Cardiac muscle cell (in vitro differentiated cells and primary cell): ENCODE measurements at regions not wholly inside any gene's neighbourhood (a gene's known extent, or its start where the extent isn't known, plus 50 kb on each side); places are given as distances from the start of the nearest gene placed in this dataset.

Experiments used
- DNase-seq, 2 donors: peaks; one replicate each; pipeline versions ENCODE4 v3.0.0 to v3.0.0-alpha.2; 2010 to 2017; ENCODE audit warnings: low read depth in 1 of 2, low spot score in 1 of 2
- H3K27ac ChIP-seq: fragments of 200-600 bp; sonication (generic); 2 replicates; pipeline ENCODE4 v1.5.1; 2016
- H3K27me3 ChIP-seq: fragments of 200-600 bp; sonication (generic); 2 replicates; pipeline ENCODE4 v1.6.0; 2016; ENCODE audit warnings: control low read depth
- H3K36me3 ChIP-seq: fragments of 200-600 bp; sonication (generic); 2 replicates; pipeline ENCODE4 v1.5.1; 2016; ENCODE audit warnings: control low read depth
- H3K4me1 ChIP-seq: fragments of 200-600 bp; sonication (generic); 2 replicates; pipeline ENCODE4 v1.8.1; 2017; ENCODE audit warnings: low read depth, mild to moderate bottlenecking, mixed run types
- H3K4me3 ChIP-seq: fragments of 200-600 bp; sonication (generic); 2 replicates; pipeline ENCODE4 v1.5.1; 2016; ENCODE audit warnings: mild to moderate bottlenecking
- H3K9me3 ChIP-seq: fragments of 200-600 bp; sonication (generic); 2 replicates; pipeline ENCODE4 v1.5.1; 2017; ENCODE audit warnings: low read depth, mild to moderate bottlenecking, control low read depth
- TF ChIP-seq, protein P1 (sequence below): IDR thresholded peaks from 2 replicates; pipeline ENCODE4 v1.5.1; 2012; ENCODE audit warnings: low read depth, mild to moderate bottlenecking, low read length

DNA sequence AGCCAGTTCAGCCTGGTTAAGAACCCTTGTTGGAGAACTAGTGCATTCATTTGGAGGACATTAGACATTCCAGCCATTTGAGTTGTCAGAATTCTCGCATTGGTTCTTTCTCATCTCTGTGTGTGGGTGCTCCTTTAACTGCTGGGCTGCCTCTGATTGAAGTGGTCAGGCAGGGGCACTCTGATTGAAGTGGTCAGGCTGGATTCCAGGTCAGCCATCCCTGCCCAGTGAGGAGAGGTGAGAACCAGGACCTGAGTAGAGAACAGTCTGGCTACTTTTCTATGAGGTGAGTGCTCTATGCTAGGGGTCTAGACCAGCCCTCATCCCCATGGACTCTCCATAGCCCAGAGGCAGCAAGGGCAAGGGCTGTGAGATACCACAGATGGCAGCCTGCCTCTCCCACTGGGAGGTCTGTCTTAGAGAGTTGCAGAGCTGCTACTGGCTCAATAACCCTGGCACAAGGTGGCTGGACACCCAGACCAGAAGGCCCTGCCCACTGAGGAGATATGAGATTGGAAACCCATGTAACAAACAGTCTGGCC, 691.6 kb downstream of the TMTC2 start:
- TF ChIP-seq, protein P1, sequence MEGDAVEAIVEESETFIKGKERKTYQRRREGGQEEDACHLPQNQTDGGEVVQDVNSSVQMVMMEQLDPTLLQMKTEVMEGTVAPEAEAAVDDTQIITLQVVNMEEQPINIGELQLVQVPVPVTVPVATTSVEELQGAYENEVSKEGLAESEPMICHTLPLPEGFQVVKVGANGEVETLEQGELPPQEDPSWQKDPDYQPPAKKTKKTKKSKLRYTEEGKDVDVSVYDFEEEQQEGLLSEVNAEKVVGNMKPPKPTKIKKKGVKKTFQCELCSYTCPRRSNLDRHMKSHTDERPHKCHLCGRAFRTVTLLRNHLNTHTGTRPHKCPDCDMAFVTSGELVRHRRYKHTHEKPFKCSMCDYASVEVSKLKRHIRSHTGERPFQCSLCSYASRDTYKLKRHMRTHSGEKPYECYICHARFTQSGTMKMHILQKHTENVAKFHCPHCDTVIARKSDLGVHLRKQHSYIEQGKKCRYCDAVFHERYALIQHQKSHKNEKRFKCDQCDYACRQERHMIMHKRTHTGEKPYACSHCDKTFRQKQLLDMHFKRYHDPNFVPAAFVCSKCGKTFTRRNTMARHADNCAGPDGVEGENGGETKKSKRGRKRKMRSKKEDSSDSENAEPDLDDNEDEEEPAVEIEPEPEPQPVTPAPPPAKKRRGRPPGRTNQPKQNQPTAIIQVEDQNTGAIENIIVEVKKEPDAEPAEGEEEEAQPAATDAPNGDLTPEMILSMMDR, result no peak
- DNase-seq, result no peak
- Histone ChIP-seq H3K27ac (no peak overlapping the region), H3K4me1 (no peaks in the 10 kb centered on the region), H3K27me3 (no peaks in the 10 kb centered on the region), H3K9me3 (no peaks in the 10 kb centered on the region), H3K36me3 (no peaks in the 10 kb centered on the region), H3K4me3 (no peak overlapping the region)

DNA sequence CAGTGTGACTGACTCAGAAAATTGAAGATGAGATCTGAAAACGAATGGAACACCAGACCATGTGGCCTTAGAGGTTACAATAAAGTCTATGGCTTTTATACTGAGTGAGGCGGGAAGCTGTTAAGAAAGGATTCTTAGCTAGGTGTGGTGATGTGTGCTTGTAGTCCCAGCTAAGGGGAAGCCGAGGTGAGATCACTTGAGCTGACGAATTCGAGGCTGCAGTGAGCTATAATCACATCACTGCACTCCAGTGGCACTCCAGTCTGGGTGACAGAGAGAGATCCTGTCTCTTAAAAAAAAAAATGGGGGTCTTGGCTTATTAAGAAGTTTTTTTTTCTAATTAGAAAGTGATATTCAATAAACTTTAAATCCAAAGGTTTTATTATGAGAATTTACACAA, 678.6 kb downstream of the TMTC2 start:
- TF ChIP-seq, protein P1, result no peak
- no peaks in the 10 kb centered on the region for H3K36me3 ChIP-seq
- no peak for DNase-seq
- no peak overlapping the region for H3K4me3 ChIP-seq
- H3K4me1 ChIP-seq, result peaks cover 4% of the 10 kb centered on the region
- H3K9me3 ChIP-seq, result no peaks in the 10 kb centered on the region
- H3K27ac ChIP-seq, result no peak overlapping the region
- H3K27me3 ChIP-seq, result no peaks in the 10 kb centered on the region

DNA sequence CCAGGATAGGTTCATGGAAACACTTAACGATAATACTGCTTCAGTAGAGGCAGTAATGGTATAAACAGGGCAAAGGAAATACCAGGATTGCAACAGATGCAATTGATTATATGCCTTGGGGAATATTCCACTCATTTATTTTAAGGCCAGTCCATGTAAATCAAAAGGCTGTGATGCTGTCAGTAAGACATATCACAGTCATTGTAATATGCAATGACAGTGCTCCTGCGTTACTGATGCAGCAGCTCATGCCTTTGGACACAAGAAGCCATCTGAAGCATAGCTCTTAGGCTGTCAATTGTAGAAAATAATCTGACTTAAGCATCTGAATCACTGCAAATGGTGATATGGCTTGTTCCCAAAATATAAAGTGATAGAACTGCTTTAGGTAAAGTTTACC, 674.8 kb downstream of the TMTC2 start:
- Histone ChIP-seq H3K9me3 (no peaks in the 10 kb centered on the region), H3K36me3 (no peaks in the 10 kb centered on the region), H3K4me3 (no peak overlapping the region), H3K27me3 (no peaks in the 10 kb centered on the region), H3K27ac (no peak overlapping the region), H3K4me1 (no peaks in the 10 kb centered on the region)
- TF ChIP-seq, protein P1, result no peak
- no peak for DNase-seq

DNA sequence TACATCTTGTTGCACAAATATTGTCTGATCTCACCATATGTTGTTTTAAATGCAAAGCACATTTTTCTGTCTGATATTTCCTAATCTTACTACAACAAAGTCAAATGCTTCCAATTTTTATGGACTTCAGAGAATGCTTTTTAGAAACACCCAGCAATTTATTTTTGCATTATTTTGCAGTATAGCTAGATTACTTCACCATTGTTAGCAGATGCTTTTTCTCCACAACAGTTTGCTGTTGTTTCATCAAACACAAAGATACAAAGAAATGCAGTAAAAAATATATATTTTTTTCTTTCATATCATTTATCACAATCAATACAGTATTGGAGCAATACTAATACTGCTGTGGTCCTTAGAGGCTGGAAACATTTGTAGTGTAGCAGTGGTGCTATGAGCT, 674.4 kb downstream of the TMTC2 start:
- no peaks in the 10 kb centered on the region for H3K4me1 ChIP-seq
- H3K27ac ChIP-seq, result no peak overlapping the region
- no peaks in the 10 kb centered on the region for H3K27me3 ChIP-seq
- DNase-seq, result no peak
- no peaks in the 10 kb centered on the region for H3K36me3 ChIP-seq
- no peak overlapping the region for H3K4me3 ChIP-seq
- H3K9me3 ChIP-seq, result no peaks in the 10 kb centered on the region
- TF ChIP-seq, protein P1, result no peak

DNA sequence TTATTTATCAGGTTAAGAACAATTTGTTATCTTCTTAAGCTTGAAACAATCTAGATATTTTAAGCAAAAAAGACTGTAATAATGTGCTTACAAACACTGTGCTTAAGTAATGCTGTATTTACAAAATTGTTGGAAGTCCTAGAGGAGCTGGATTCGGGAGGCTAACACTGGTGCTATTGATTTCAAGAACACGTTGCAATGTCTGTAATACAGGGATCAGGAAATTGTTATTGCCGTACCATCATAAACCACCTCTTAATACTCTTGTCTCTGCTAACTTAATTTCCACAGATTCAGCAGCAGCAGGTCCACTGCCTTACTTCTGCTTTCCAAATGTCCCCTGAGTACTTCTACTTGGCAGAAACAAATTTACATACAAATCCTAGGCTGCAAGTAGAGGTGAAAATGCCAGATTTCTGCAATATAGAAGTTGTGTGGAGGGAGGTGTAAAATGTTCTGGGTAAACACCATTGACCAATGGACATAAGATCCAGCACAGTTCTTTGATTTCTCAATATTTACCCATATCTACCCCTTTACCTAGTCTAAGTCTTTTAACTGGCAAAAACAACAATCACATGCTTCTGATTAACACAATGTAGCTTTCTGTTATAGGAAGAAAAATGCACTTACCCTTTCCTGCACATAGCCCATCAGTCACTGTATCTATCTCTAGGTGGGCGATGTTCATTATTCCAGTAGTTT, 663.4 kb downstream of the TMTC2 start:
- no peaks in the 10 kb centered on the region for H3K36me3 ChIP-seq
- peaks cover 13% of the 10 kb centered on the region for H3K4me1 ChIP-seq
- no peak overlapping the region for H3K4me3 ChIP-seq
- H3K27me3 ChIP-seq, result no peaks in the 10 kb centered on the region
- no peak for DNase-seq
- TF ChIP-seq, protein P1, result no peak
- H3K27ac ChIP-seq, result no peak overlapping the region
- H3K9me3 ChIP-seq, result no peaks in the 10 kb centered on the region
